ENCODE measurements at regions not wholly inside any gene's neighbourhood (a gene's known extent, or its start where the extent isn't known, plus 50 kb on each side); places are given as distances from the start of the nearest gene placed in this dataset.
"Not testable (repeated sequence)": the region's sequence is repeated elsewhere in the genome, so short reads cannot be mapped to it uniquely, and the experiment has no call there.

- Mint-ChIP-seq H3K4me3 (no peak overlapping the region), H3K4me1 (ENCODE audit: low read depth in 2 of 2) (no peaks in the 10 kb centered on the region), H3K36me3 (ENCODE audit: insufficient read depth) (no peaks in the 10 kb centered on the region), H3K9me3 (no peaks in the 10 kb centered on the region), H3K27ac (no peak overlapping the region), H3K27me3 (peaks cover 52 to 66% of the 10 kb centered on the region in 2 donors)
- no peak for DNase-seq
- ATAC-seq (replicated peaks): no peak
Observed at GRCh38 chr12:131457028-131457310, 253.9 kb upstream of the SFSWAP start.

GRCh38 chr12:131457331-131458047, 253.4 kb upstream of the SFSWAP start:
- Mint-ChIP-seq H3K27ac (no peak overlapping the region), H3K9me3 (no peaks in the 10 kb centered on the region), H3K36me3 (ENCODE audit: insufficient read depth) (no peaks in the 10 kb centered on the region), H3K27me3 (peaks cover 47 to 66% of the 10 kb centered on the region in 2 donors), H3K4me1 (ENCODE audit: low read depth in 2 of 2) (no peaks in the 10 kb centered on the region), H3K4me3 (no peak overlapping the region)
- ATAC-seq (replicated peaks) (no peak), DNase-seq (no peak)

GRCh38 chr12:131458048-131458374, 252.9 kb upstream of the SFSWAP start:
- H3K4me1 Mint-ChIP-seq (ENCODE audit: low read depth in 2 of 2): no peaks in the 10 kb centered on the region
- H3K27ac Mint-ChIP-seq: no peak overlapping the region
- no peaks in the 10 kb centered on the region for H3K36me3 Mint-ChIP-seq (ENCODE audit: insufficient read depth)
- no peaks in the 10 kb centered on the region for H3K9me3 Mint-ChIP-seq
- DNase-seq (no peak), ATAC-seq (replicated peaks) (no peak)
- peaks cover 46 to 66% of the 10 kb centered on the region in 2 donors for H3K27me3 Mint-ChIP-seq
- H3K4me3 Mint-ChIP-seq: no peak overlapping the region

- H3K4me3 Mint-ChIP-seq: no peak overlapping the region
- H3K27me3 Mint-ChIP-seq: peaks cover 53 to 66% of the 10 kb centered on the region in 2 donors
- DNase-seq (no peak), ATAC-seq (replicated peaks) (no peak)
- H3K9me3 Mint-ChIP-seq: no peaks in the 10 kb centered on the region
- H3K4me1 Mint-ChIP-seq (ENCODE audit: low read depth in 2 of 2): no peaks in the 10 kb centered on the region
- no peak overlapping the region for H3K27ac Mint-ChIP-seq
- H3K36me3 Mint-ChIP-seq (ENCODE audit: insufficient read depth): no peaks in the 10 kb centered on the region
Observed at GRCh38 chr12:131458931-131459772, 251.7 kb upstream of the SFSWAP start.

- Mint-ChIP-seq H3K4me1 (ENCODE audit: low read depth in 2 of 2) (no peaks in the 10 kb centered on the region), H3K9me3 (no peaks in the 10 kb centered on the region), H3K27me3 (peaks cover 51 to 62% of the 10 kb centered on the region in 2 donors), H3K4me3 (no peak overlapping the region), H3K36me3 (ENCODE audit: insufficient read depth) (no peaks in the 10 kb centered on the region), H3K27ac (no peak overlapping the region)
- DNase-seq (no peak), ATAC-seq (replicated peaks) (no peak)
Observed at GRCh38 chr12:131459773-131460365, 251.0 kb upstream of the SFSWAP start.

GRCh38 chr12:131460520-131460919, 250.4 kb upstream of the SFSWAP start:
- H3K27ac Mint-ChIP-seq: no peak overlapping the region
- no peaks in the 10 kb centered on the region for H3K9me3 Mint-ChIP-seq
- H3K27me3 Mint-ChIP-seq: peaks cover 47 to 55% of the 10 kb centered on the region in 2 donors
- H3K4me3 Mint-ChIP-seq: no peak overlapping the region
- no peaks in the 10 kb centered on the region for H3K4me1 Mint-ChIP-seq (ENCODE audit: low read depth in 2 of 2)
- no peaks in the 10 kb centered on the region for H3K36me3 Mint-ChIP-seq (ENCODE audit: insufficient read depth)
- DNase-seq (no peak), ATAC-seq (replicated peaks) (no peak)

GRCh38 chr12:131461096-131461495, 249.8 kb upstream of the SFSWAP start:
- no peaks in the 10 kb centered on the region for H3K36me3 Mint-ChIP-seq (ENCODE audit: insufficient read depth)
- no peaks in the 10 kb centered on the region for H3K9me3 Mint-ChIP-seq
- ATAC-seq (replicated peaks): no peak
- no peak for DNase-seq
- no peak overlapping the region for H3K27ac Mint-ChIP-seq
- no peaks in the 10 kb centered on the region for H3K4me1 Mint-ChIP-seq (ENCODE audit: low read depth in 2 of 2)
- no peak overlapping the region for H3K4me3 Mint-ChIP-seq
- peaks cover 43 to 49% of the 10 kb centered on the region in 2 donors for H3K27me3 Mint-ChIP-seq

- Mint-ChIP-seq H3K9me3 (no peaks in the 10 kb centered on the region), H3K4me3 (no peak overlapping the region), H3K36me3 (ENCODE audit: insufficient read depth) (no peaks in the 10 kb centered on the region), H3K4me1 (ENCODE audit: low read depth in 2 of 2) (no peaks in the 10 kb centered on the region), H3K27me3 (peaks cover 28 to 44% of the 10 kb centered on the region in 2 donors), H3K27ac (no peak overlapping the region)
- DNase-seq: no peak
- ATAC-seq (replicated peaks): no peak
Observed at GRCh38 chr12:131463174-131463573, 247.7 kb upstream of the SFSWAP start.

- Mint-ChIP-seq H3K27ac (no peak overlapping the region), H3K9me3 (no peaks in the 10 kb centered on the region), H3K36me3 (ENCODE audit: insufficient read depth) (no peaks in the 10 kb centered on the region), H3K4me1 (ENCODE audit: low read depth in 2 of 2) (no peaks in the 10 kb centered on the region), H3K27me3 (peaks cover 19 to 34% of the 10 kb centered on the region in 2 donors), H3K4me3 (no peak overlapping the region)
- ATAC-seq (replicated peaks): no peak
- no peak for DNase-seq
Observed at GRCh38 chr12:131464081-131464480, 246.8 kb upstream of the SFSWAP start.

- no peak overlapping the region for H3K27ac Mint-ChIP-seq
- no peaks in the 10 kb centered on the region for H3K36me3 Mint-ChIP-seq (ENCODE audit: insufficient read depth)
- H3K4me1 Mint-ChIP-seq (ENCODE audit: low read depth in 2 of 2): no peaks in the 10 kb centered on the region
- peaks cover 13 to 24% of the 10 kb centered on the region in 2 donors for H3K27me3 Mint-ChIP-seq
- ATAC-seq (replicated peaks) (no peak), DNase-seq (no peak)
- H3K9me3 Mint-ChIP-seq: no peaks in the 10 kb centered on the region
- no peak overlapping the region for H3K4me3 Mint-ChIP-seq
Observed at GRCh38 chr12:131466306-131466705, 244.6 kb upstream of the SFSWAP start.

- Mint-ChIP-seq H3K4me1 (ENCODE audit: low read depth in 2 of 2) (no peaks in the 10 kb centered on the region), H3K27me3 (peaks cover 14 to 29% of the 10 kb centered on the region in 2 donors), H3K36me3 (ENCODE audit: insufficient read depth) (no peaks in the 10 kb centered on the region), H3K27ac (no peak overlapping the region), H3K9me3 (no peaks in the 10 kb centered on the region), H3K4me3 (no peak overlapping the region)
- no peak for ATAC-seq (replicated peaks)
- DNase-seq: no peak
Observed at GRCh38 chr12:131466932-131467331, 244.0 kb upstream of the SFSWAP start.

GRCh38 chr12:131468206-131468605, 242.7 kb upstream of the SFSWAP start:
- Mint-ChIP-seq H3K27ac (no peak overlapping the region), H3K27me3 (peaks cover 13 to 35% of the 10 kb centered on the region in 2 donors), H3K9me3 (no peaks in the 10 kb centered on the region), H3K4me1 (ENCODE audit: low read depth in 2 of 2) (no peaks in the 10 kb centered on the region), H3K4me3 (no peak overlapping the region), H3K36me3 (ENCODE audit: insufficient read depth) (no peaks in the 10 kb centered on the region)
- DNase-seq: no peak
- ATAC-seq (replicated peaks): no peak

- peaks cover 8 to 35% of the 10 kb centered on the region in 2 donors for H3K27me3 Mint-ChIP-seq
- not testable (repeated sequence) for ATAC-seq (replicated peaks)
Observed at GRCh38 chr12:131469945-131470344, 240.9 kb upstream of the SFSWAP start.

More at GRCh38 chr12:131469945-131470344, 240.9 kb upstream of the SFSWAP start:
- not testable (repeated sequence) for DNase-seq; H3K4me3 Mint-ChIP-seq; H3K4me1 Mint-ChIP-seq (ENCODE audit: low read depth in 2 of 2); H3K9me3 Mint-ChIP-seq; H3K36me3 Mint-ChIP-seq (ENCODE audit: insufficient read depth); H3K27ac Mint-ChIP-seq

Data from effector memory CD8-positive, alpha-beta T cell (primary cell).